ENCODE measurements at regions not wholly inside any gene's neighbourhood (a gene's known extent, or its start where the extent isn't known, plus 50 kb on each side); places are given as distances from the start of the nearest gene placed in this dataset.

DNA sequence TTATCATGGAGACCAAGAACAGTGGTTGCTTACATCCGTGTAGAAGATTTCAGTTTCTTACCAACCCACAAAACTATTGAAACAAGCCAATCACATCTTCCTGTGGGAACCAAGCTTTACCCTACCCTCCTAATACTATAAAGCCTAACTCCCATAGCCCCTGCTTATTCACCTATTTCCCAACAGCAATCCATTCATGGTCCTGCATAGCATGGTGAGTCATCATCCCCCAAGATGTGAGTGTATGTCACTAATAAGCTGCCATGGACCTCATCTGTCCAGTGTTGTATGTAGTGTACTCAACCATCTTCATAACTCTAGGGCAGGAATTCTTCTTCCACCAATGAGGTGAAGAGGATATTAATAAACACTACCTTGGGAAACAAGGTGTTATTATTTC is 1620.4 kb upstream of the FLRT2 start:
- TF ChIP-seq POLR2AphosphoS5 (IDR thresholded peaks at IDR 0.05; ENCODE audit: low read depth, low read length), result no peak
- TF ChIP-seq, protein P1, sequence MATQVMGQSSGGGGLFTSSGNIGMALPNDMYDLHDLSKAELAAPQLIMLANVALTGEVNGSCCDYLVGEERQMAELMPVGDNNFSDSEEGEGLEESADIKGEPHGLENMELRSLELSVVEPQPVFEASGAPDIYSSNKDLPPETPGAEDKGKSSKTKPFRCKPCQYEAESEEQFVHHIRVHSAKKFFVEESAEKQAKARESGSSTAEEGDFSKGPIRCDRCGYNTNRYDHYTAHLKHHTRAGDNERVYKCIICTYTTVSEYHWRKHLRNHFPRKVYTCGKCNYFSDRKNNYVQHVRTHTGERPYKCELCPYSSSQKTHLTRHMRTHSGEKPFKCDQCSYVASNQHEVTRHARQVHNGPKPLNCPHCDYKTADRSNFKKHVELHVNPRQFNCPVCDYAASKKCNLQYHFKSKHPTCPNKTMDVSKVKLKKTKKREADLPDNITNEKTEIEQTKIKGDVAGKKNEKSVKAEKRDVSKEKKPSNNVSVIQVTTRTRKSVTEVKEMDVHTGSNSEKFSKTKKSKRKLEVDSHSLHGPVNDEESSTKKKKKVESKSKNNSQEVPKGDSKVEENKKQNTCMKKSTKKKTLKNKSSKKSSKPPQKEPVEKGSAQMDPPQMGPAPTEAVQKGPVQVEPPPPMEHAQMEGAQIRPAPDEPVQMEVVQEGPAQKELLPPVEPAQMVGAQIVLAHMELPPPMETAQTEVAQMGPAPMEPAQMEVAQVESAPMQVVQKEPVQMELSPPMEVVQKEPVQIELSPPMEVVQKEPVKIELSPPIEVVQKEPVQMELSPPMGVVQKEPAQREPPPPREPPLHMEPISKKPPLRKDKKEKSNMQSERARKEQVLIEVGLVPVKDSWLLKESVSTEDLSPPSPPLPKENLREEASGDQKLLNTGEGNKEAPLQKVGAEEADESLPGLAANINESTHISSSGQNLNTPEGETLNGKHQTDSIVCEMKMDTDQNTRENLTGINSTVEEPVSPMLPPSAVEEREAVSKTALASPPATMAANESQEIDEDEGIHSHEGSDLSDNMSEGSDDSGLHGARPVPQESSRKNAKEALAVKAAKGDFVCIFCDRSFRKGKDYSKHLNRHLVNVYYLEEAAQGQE (IDR thresholded peaks at IDR 0.05; ENCODE audit: insufficient read depth in 1 of 2, low read depth in 2 of 2, low read length in 2 of 2), result no peak
